HG02981 (cell line): ENCODE measurements at regions not wholly inside any gene's neighbourhood (a gene's known extent, or its start where the extent isn't known, plus 50 kb on each side); places are given as distances from the start of the nearest gene placed in this dataset.
"Not testable (repeated sequence)": the region's sequence is repeated elsewhere in the genome, so short reads cannot be mapped to it uniquely, and the experiment has no call there.

Experiments
- ATAC-seq: cut with Tn5 transposase; IDR thresholded peaks from one replicate; pipeline ENCODE4 v1.9.1; 2021; ENCODE audit warnings: mild to moderate bottlenecking, moderate library complexity; ENCODE audit not compliant: unreplicated experiment

DNA sequence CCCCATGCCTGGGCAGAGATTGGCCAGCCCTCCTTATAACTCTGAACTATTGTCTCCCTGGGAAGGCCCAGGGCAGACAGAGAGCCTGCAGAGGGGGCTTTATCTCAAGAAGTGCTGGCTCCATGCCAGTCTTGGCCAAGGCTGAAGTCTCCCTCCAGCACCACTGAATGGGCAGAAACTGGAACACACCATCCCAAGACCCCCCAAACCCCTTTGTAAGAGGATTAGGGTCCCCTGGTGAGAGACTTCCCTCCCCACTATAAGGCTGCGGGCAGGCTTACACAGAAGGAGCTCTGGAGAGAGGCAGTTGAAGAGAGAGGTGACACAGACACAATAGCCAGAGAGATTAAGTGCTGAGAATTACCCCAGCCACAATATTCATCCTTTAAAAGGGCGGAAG is 97.2 kb downstream of the NAV1 start:
- no peak for ATAC-seq

DNA sequence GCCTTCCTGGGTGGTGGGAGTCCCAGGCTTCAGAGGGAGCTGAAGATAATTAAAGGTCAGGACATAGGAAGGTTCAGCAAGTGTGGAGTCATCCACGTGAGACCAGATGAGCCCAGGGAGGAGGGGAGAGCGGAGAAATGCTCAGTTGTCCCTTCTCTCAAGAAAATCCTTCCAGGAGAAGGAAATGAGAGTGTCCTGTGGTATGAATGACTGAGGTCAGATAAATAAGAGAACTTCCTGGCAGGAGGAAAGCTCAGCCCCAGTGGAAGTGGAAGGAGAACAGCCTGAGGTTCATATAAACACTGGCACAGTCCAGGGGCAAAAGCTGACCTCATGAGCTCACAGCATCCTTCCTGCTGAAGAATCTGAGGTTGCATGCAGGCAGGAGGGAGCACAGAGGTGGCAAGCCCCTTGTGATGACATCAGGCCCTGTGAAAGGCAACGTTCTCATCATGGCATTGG is 97.6 kb downstream of the NAV1 start:
- ATAC-seq: no peak

DNA sequence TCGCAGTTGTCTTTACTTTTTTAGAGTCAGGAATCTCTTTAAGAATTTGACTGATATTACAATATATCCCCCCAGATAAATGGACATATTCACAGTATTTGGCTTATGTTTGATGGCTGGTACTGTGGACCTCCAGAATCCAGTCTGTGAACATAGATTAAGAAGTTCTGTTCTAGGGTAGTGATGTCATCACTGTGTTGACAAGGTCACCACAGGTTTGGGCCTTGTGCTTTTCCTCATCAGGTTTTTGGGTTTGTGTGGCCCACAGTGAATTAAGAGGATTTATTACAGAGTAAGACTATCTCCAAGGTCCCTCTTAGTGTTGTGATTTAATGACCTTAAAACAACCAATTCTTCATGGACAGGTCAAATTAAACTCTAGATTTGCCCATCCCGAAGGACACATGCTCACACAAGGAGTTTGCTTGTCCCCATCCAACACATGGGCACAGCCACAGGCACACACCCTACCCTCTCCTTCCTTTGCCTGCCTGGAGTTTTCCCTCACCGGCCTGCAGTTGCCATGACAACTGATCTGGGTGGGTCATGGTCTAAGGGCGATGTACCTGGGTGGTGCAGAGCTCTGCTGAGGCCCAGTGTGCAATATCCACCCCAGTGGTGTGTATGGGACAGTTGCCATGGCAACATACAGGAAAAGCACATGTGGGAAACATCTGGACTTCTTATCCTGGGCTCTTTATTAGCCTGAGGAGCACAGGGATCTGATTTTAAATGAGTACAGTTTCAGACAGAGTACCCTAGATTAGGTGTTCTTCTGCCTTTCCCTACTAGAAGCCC is 98.6 kb downstream of the NAV1 start:
- no peak for ATAC-seq

DNA sequence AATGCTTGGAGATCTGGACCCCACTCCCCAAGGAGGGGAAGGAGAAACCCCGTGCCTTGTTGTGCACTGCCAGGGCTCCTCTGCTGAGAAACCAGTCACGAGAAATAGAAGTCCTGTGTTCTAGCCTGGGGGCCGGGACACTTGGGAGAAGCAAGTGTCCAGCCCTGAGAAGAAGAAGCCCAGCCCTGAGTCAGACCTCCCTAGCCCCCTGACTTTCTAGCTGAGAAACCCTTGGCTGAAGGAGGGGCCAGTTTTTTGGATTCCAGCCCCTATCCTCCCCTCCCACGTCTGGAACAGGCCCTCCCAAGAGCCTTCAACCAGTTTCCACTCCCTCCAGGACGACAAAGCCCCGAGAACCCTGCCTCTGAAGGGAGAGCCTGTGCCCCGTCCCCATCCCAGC is 100.5 kb downstream of the NAV1 start:
- no peak for ATAC-seq

DNA sequence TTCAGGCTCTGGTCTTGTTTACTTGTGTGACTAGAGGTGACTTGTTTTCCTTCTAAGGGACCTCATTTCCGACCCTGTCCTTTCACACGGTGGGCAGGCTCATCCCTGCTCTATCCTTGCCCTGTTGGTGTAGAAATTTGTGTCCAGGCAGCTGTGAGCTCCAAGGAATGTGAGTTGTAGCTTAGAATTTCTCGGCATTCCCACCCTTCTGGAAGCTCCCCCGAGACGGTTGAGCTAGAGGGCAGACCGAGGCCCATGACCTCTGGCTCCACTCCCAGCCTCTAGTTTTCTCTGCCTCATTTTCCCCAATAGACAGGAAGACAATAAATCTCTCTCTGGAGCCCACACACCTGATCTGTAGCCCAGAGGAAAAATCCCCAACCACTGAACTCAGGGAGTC is 100.9 kb downstream of the NAV1 start:
- no peak for ATAC-seq

DNA sequence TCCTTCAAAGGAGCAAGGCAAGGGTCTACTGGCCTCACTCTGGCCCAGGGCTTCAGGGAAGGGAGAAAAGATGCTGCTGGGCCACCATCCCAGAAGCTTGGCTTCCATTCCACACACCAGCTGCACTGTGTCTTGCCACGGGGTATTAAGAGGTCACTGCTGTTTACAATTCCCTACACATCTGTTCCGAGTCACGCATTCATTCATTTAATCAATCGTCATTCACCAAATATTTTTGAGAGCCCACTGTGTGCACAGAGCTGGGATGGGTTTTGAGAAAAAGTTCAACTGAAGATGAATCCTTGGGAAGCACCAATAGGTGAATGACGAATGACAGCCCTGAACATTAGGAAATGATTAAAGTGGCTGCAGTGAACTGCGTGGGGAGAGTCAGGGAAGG is 101.7 kb downstream of the NAV1 start:
- ATAC-seq: no peak

DNA sequence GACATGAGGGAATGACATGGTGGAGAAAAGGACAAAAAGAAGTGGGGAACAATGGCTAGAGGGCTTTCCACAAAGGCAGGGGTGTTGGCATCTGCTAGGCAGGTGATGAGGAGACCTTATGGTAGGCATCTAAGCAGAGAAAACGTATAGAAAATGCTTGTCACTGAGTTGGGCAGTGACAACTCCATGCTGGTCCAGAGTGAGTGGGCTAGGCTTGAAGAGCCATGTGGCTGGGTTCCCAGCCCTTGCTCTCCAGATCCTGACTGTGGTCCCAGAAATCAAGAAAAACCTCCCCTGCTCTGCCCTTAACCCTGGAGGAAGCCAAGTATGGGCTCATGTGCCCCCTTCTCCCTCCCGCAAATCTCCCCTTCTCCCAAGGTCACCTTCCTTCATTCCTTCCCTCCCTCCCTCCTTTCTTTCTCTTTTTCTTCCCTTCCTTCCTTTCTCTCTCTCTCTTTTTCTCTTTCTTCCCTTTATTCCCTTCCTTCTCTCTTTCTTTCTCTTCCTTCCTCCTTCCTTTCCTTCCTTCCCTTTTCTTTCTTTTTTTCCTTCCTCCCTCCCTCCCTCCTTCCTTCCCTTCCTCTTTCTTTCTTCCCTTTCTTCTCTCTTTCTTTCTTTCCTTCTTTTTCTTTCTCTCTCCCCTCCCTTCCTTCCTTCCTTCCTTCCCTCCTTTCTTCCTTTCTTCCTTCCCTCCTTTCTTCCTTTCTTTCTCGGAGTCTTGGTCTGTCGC is 102.8 kb downstream of the NAV1 start:
- no peak for ATAC-seq

DNA sequence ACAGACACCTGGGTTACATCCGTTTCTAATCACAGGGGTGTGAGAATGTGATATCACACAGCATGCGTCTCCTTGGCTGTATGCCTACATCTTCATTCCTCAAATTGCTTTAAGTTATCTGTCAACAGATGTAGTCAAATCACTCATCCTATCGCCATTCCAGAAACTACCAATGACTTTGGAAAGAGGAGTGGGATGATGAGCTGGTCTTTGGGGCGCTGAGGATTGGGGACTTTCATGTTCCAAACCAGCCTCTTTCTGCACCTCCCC is 104.8 kb downstream of the NAV1 start:
- no peak for ATAC-seq

DNA sequence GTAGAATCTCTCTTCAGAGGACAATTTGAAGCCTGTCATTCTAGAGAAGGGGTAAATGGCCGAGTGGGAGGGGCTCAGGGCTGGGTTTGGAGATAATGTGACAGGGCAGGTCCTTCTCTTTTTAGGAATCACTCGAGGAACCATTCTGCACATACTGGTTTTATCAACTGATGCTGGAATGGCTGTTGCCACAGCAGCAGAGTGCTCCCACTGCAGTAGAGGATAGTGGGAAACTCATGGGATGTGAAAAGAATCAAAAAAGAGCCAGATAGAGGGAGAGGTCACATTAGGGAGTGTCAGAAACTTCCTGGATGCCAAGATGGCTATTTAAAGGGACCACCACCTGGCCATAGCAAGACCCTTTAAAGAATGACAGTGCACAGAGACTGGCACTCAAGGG is 105.3 kb downstream of the NAV1 start:
- no peak for ATAC-seq

DNA sequence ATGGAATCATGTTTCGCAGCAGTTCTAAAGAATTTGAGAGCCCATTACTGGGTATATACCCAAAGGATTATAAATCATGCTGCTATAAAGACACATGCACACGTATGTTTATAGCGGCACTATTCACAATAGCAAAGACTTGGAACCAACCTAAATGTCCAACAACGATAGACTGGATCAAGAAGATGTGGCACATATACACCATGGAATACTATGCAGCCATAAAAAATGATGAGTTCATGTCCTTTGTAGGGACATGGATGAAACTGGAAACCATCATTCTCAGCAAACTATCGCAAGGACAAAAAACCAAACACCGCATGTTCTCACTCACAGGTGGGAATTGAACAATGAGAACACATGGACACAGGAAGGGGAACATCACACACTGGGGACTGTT is 106.1 kb downstream of the NAV1 start:
- ATAC-seq: not testable (repeated sequence)

DNA sequence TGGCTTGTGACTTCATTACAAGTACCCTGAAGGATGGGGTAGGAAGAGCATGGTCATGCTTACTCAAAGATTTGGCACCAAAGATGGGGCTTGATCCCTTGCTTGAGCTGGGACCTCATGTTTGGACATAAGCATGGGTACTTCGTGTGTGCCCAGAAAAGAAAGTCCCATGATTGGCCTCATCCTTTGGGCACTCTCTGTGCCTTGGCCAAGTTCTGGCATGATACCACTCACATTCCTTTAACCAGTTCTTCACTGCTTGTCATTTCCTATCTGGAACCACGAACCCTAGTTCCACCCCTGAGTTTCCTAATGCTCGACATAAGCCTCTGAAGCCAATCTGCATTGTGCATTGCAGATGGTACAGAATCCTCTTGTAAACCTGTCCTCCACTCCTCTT is 107.0 kb downstream of the NAV1 start:
- no peak for ATAC-seq

DNA sequence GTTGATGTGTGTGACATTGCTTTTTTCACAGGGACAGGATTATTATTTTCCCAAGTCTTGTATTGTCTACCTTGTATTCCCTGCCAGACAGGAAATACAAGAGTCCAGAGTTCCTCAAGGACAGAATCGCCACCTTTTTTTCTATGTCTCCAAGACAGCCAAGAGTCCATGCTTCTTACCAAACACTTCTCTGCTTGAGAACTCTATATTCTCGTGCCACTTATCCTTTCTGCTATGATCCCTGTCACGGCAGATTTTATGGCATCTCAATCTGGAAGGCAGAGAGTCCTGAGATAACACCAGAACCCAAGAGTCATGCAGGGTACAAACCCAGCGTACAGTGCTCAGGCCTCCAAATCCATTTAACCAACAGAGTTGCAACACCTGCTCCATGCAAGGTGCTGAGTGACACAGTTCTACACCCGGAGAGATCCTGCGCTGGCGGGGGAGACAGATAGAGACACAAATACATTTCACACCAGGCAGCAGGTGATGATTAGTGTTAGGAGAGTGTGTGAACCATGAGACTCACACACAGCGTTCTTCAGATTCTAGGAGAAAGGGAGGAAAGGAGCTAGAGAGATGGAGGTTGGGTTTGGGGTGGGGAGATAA is 107.6 kb downstream of the NAV1 start:
- no peak for ATAC-seq

DNA sequence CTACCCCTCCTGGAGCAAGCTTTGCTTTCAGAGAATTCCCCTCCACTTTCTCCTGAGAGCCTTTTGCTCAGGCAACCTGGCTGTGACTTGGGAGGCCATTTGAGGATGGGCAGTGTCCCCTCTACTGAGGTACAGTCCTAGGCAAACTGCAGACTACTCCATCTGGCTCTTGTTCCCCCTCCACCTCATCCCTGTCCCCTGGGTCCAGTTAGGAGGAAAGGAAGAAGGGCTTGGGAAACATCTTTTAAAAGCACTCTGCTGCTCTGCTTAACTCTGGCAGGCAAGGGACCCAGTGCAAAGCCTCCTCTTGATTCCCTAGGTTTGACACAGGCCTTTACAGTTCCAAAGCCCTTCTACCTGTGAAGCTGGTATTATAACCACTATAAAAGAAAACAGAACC is 108.2 kb downstream of the NAV1 start:
- ATAC-seq: no peak

DNA sequence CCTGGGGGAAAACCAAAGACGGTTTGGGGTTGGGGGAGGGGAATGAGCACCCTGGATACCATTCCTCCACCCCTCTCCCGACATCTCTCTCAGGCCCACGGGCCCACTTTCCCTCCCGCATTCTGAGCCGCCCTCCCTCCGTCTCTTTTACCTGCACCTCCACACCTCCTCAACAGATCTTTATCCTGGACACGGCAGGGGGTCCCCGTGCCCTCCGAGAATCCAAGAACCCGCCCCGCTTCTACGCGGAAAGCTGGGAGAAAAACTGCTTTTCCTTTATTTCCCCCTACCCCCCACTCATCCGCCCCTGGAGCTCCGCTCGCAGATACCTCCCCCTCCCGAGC is 108.8 kb downstream of the NAV1 start:
- no peak for ATAC-seq

DNA sequence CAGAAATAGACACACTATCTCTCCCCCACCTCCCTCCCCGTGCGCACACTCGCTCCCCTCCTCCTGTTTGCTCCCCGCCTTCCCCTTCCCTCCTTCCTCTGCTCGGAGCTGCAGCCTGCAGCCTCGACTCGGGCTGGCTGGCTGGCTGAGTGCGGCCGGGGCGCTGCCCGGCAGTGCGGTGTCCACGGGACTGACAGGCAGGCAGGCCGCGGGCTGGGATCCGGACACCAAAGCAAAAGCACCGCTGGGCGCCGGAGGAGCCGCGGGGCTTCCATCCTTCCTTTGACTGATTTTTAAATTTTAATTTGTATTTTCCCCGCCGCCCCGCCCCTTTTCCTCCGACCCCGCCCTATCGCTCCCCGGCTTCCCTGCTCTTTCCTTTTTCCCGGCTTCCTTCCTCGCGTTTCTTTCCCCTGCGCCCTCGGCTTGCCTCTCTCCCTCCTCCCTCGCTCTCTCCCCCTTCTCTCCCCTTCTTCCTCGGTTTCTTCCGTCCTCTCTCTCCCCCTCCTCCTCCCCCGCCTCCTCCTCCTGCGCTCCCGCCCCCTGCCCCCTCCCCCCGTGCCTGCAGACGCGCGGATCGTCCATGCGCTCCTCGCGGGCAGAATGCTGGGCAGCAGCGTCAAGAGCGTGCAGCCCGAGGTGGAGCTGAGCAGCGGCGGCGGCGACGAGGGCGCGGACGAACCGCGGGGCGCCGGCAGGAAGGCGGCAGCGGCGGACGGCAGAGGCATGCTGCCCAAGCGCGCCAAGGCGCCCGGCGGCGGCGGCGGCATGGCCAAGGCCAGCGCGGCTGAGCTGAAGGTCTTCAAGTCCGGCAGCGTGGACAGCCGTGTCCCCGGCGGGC is 109.4 kb downstream of the NAV1 start:
- no peak for ATAC-seq

DNA sequence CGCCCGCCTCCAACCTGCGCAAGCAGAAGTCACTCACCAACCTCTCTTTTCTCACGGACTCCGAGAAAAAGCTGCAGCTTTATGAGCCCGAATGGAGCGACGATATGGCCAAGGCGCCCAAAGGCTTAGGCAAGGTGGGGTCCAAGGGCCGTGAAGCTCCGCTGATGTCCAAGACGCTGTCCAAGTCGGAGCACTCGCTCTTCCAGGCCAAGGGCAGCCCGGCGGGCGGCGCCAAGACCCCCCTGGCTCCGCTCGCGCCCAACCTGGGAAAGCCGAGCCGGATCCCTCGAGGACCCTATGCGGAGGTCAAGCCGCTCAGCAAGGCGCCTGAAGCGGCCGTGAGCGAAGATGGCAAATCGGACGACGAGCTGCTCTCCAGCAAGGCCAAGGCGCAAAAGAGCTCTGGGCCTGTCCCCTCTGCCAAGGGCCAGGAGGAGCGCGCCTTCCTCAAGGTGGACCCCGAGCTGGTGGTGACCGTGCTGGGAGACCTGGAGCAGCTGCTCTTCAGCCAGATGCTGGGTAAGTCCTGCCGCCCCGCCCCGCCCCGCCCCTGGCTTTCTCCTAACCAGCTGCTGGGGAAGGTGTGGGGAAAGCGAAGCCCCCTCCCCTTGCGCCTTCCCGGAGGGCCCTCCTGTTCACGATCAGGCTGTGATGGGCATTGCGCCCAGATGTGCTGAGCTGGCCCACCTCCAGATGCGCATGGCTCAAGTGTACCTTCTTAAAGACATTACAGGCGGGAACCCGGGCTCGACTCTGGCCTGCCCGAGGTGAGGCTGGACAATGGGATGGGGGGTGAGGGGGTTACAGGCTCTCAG is 110.2 kb downstream of the NAV1 start:
- no peak for ATAC-seq

DNA sequence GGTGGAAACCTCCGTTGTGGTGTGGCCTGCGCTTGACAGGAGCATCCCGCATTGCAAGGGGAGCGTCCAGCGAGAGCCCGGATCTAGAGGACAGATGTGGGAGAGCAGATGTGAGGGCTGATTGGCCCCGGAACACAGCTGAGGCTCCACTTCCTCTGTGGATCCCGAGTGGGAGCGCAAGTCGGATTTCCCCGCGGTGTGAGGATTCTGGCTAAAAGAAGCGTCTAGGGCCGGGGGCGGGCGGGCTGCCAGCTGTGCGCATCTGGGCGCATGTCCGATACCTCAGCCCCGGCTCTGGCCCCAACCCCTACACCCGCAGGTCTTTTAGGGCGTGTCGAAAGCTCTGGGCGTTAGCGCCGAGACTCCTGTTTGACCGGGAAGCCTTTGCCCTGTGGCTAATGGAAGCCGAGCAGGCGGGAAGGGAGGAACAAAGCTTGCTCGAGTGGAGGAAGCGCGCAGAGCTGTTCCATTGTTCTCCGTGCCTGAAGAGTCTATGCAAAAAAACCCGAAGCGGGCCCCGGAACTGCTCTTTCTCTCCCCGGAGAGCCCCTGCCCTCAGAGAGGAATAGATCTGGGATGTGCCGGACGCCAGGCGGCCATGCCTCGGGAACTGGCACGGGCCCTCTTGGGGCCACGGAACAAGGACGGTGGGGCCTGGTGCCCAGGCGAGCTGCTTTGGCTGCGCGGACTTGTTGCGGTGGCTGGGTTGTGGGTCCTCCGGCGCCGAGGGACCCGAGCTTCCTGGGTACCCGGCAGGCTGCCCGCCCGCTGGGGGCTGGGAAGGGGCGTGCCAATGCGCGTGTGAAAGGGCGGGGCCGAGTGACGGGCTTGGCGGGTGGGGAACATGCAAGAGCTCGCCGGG is 111.1 kb downstream of the NAV1 start:
- no peak for ATAC-seq

DNA sequence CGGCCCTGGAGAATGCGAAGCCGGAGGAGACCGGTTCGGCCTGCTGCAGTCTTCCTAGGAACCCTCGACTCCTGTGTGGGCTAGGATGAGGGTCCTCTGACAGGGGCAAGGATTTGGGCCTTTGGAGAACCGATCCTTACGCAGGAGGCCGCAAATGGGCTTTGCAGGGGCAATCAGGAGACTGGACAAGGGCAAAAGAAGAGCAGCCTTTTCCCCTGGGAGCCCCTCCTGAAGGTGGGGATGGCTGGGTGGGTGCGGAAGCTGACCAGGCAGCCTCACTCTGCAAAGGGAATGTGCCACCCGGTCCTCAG is 111.7 kb downstream of the NAV1 start:
- no peak for ATAC-seq

DNA sequence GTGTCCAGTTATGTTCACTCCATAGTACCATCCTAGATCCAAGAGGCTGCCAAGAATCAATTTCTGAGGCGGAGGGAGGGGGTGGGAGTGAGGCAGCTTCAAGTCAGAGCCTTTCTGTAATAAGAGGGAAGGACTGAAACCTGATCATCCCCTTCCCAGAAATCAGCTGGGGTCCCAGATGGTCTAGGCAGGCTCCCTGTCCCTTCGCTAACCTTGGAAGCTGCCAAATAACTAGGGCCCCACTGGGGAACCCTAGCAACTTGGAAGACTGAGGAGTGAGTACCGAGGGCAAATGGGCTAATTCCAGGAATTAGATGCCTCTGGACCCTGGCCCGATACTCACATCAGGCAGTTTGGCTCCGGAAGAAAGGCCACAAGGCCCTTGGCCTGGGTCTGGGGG is 113.3 kb downstream of the NAV1 start:
- no peak for ATAC-seq

DNA sequence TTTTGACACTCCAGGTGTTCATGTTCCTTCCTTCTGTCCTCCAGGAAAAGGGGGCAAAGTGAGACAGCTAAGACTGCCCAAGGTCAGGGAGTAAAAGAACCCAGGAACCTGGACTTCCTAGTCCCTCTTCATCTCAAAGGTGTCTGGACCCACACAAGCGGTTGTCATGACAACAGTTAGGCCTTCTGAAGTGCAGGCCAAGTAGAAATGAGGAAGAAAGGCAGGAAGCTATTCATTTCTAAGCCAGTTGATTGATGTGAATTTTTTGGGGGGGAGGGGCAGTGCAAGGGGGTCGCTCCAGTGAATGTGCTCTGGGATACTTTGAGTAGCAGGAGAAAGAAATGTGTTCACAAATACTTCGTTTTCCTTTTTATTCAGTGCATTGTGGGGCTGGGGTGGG is 114.3 kb downstream of the NAV1 start:
- no peak for ATAC-seq
